GM19240 (cell line): ENCODE measurements at regions not wholly inside any gene's neighbourhood (a gene's known extent, or its start where the extent isn't known, plus 50 kb on each side); places are given as distances from the start of the nearest gene placed in this dataset.

Source experiments
- DNase-seq: peaks from one replicate; pipeline ENCODE4 v3.0.0; 2011; ENCODE audit warnings: low spot score; ENCODE audit not compliant: insufficient read length

DNA sequence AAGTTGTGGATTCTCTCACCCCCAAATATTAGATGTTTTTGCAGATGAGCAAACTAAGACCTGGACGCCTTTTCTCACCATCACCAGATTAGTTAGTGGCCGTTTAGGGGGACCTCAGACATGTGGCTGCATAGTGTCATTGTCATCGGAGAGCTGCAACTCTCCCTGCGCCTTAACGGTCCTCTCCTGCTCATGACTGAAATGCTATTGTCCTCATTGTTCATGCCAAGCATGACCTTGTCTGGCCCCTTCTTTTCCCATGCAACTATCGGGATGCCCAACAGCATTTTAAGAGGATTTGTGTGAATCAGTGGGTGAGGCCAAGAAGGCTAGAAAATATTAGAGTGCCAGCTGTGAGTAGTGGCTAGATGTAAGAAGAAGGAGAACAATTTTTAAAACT is 174.2 kb downstream of the SOCS6 start:
- DNase-seq: no peak

GRCh38 chr18:70462078-70462439 is 173.2 kb downstream of the SOCS6 start:
- DNase-seq: no peak

DNA sequence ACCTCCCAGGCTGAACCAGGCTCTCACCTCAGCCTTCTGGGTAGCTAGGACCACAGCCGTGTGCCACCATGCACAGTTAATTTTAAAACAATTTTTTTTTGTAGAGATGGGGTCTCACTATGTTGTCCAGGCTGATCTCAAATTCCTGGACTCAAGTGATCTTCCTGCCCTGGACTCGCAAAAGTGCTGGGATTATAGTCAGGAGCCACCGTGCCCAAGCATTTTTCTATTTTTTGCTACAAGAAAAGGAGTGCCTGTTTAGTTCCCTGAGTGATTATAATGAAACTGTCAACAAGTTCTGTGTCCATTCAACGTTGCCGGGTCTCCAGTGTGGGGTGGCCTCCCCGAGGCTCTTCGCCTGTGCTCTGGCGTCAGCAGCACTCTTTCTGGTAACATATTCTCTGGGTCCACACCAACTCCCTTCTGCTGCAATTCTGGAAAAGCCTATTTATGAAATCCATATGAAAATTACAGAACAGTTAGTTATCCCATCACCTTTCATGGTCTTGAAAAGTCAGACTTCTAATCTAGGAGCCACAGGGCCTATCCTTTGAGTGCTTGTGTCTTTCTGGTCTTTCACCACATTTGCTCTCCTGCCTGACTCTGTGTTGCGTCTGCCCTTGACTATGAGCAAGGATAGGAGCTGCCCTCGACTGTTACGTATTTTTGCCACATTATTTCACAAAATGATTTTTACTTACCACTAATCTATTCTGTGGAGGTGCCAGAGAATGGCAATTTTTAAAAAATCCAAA is 172.7 kb downstream of the SOCS6 start:
- no peak for DNase-seq

GRCh38 chr18:70459731-70460130 is 170.9 kb downstream of the SOCS6 start:
- no peak for DNase-seq

DNA sequence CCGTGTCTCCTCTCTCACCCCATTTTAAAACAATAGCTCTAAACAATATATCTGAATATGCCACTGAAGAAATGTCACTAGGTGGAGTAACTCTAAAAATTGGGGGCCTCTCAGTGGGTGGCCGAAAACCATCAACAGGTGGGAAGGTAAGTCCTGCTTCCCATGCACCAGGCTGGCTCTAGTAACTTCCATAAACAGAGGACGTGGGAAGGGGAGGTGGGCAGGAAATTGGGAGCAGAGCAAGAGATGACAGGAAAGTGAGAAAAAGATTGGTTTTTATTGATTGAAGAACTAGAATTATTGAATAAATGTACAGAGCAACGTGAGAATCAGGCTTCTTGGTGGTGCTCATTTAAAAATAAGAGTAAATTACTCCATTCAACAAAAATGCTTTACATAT is 170.4 kb downstream of the SOCS6 start:
- no peak for DNase-seq

DNA sequence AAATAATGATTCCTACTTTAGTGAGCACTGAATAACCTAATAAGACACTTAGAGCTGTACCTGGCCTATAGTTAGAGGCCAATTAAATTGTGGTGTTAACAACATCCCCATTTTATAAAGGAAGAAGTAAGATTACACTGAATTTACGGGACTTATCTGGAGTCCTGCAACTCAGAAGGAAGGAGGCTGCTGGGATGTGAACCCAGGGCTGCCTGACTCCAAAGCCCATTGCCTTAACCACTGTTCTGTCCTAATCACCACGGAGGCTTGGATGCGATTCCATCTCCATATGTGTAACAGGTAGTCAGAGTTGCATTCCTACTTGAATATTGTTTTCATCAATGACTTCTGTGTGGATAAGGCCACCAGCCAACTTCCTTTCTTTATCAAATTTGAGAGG is 168.9 kb downstream of the SOCS6 start:
- no peak for DNase-seq

- DNase-seq: no peak
Measured at GRCh38 chr18:70457223-70457622, 168.4 kb downstream of the SOCS6 start.

DNA sequence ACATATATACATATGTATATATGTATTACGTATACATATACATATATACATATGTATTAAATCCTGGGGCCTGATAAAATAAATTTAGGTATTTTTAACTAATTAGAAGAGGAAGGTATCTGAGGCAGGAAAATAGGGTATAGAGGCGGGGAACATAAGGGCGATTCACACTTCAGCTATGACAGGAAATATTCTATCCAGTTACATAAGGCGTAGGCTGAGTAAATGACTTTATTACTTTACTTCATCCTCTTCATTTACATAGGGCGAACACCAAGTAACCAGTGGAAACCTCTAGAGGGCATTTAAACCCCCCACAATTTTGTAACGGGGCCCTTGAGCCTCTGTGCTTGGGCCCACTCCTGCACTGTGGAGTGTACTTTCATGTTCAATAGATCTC is 167.5 kb downstream of the SOCS6 start:
- no peak for DNase-seq

- no peak for DNase-seq
Measured at GRCh38 chr18:70455731-70456130, 166.9 kb downstream of the SOCS6 start.

DNA sequence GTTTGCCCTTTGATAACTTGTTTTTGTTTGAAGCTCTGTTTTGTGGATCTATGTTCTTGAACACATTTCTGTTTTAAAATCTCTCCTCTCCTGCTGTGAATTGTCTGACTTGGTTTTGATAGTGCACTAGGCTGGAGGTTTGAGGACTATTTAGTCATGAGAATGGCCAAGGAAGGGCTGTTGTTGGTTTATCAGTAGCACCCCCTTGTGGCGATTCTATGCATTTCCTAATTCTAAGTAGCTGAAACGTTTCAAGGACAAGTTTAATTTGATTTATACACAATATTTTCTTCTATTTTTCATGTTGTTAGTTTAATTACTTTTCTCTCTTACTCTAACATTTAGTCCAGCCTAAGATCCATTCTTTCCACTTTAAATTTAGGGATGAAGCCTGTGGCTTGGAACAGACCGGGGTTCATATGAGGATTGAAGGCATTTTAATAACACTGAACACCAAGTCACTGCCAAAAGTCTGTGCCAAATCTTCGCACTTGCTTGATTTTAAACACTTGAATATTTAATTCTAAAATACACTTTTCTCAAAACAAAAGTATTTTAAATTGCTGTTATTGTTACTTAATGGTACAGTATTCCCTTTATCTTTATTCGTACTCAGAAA is 166.0 kb downstream of the SOCS6 start:
- DNase-seq: peak; percentile 24

- DNase-seq: no peak
Measured at GRCh38 chr18:70453058-70453775, 164.4 kb downstream of the SOCS6 start.

- no peak for DNase-seq
Measured at GRCh38 chr18:70452501-70452900, 163.7 kb downstream of the SOCS6 start.

- DNase-seq: no peak
Measured at GRCh38 chr18:70450426-70451253, 161.8 kb downstream of the SOCS6 start.

DNA sequence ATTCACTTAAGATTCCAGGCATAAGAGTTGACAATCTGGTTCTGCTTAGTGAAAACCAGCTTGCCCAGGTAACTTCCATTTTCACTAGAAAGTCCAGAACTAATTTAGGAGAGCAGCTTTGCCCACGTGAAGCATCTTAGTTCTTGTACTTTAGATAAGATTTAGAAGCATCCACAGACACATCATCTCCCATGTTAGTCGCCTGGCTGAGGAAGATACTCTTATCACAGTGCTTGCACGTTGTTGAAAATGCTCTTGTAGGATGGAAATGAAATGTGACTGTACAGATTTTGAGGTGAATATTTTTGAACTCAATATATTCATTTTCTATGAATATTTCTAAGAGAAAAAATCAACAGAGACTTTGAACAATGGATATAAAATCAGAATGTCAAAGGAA is 159.7 kb downstream of the SOCS6 start:
- DNase-seq: no peak

- no peak for DNase-seq
Measured at GRCh38 chr18:70446063-70446462, 157.2 kb downstream of the SOCS6 start.

DNA sequence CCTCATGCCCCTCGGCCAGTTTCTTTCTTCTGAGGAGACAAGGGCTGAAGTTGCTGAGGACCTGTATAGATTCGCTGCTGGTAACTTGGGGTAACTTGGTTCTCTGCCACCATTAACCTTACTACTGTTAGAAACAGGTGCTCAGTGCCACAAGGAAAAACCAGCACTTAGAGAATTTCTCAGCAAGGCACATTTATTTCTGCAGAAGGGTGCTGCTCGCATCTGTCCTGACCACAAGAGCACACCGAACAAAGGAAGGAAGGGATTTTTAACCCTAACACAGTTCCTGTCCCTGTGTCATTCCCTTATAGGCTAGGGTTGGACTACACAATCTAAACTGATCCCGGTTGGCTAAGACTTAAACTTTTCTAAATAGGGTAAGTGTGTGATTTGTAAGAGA is 154.1 kb downstream of the SOCS6 start:
- DNase-seq: no peak

DNA sequence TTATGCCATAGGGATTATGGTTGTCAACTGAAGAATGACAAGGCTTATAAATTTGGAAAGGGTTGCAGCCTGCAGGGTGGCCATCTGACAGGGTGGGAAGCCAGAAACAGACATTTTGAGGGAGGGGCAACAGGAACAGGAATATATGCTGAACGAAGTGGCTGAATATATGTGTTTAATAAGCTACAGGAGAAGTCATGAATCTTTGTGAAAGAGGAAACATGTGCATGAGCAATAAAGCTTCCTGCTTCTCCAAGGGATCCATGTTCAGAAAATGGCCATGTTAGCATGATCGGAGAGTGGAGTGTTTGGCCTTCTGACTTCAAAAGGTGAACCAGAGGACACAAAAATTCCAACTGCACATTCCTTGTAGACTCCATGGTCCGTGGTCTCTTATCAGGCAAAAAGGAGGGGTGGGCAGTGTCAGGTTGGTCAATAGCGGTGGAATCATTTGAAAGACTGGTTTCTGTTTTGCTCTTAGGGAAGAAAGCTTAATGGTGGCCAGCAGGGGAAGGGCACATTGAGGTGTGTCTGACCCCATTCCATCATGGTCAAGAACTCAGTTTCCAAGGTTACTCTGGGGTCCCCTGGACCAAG is 144.1 kb downstream of the SOCS6 start:
- DNase-seq: no peak

DNA sequence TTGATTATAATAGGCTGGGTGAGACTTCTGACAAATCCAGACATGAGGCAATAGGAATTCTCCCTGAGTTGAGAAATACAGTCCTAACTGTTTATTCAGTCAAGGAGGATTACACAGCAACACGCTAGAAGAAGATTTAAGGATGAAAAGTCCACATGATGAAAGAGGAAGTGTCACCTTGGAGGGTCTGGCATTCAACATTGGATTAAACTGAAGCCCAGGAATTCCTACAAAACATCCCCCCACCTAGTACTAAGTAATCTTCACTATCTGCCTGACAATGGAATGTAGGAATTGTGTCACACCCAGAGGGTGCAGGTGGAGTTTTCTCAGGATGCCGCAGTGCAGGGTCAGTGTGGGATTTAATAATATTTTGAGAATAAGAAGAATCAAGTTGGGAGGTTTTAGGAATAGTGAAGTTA is 142.4 kb downstream of the SOCS6 start:
- no peak for DNase-seq

- no peak for DNase-seq
Measured at GRCh38 chr18:70430501-70431173, 141.8 kb downstream of the SOCS6 start.

DNA sequence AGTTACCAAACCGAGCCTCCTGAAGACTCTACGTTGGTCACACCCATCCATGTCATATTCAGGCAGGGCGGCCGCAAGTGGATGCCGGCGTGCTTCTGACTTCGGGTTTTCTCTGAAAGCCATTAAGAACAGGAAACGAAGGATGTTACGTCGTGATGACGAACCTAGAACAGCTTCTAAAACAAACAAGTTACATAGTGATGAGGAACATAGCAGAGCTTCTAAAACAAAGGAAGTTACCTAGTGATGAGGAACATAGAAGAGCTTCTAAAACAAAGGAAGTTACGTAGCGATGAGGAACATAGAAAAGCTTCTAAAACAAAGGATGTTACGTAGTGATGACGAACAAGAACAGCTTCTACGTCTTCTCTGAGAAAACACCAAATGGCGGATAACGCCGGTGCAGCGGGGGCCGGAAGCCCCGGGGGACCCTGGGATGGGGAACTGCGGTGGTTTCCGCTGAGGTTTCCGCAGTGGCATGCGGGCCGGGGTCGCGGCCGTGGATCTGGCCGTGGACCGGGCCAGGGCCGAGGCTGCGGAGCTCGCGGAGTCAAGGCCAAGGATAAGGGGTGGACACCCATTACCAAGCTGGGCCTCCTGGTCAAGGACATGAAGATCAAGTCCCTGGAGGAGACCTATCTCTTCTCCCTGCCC is 141.1 kb downstream of the SOCS6 start:
- no peak for DNase-seq
